Muscle of leg (tissue), 3 donors: ENCODE measurements at regions not wholly inside any gene's neighbourhood (a gene's known extent, or its start where the extent isn't known, plus 50 kb on each side); places are given as distances from the start of the nearest gene placed in this dataset.

ENCODE experiments used
- DNase-seq: peaks from one replicate; pipeline ENCODE4 v3.0.0; 2013
- H3K27ac ChIP-seq: one replicate; pipeline ENCODE4 v1.5.1; 2013; ENCODE audit warnings: mild to moderate bottlenecking, low read length, control low read depth
- H3K27me3 ChIP-seq: one replicate; pipeline ENCODE4 v1.6.1; 2013; ENCODE audit warnings: low read length; ENCODE audit not compliant: control insufficient read depth, insufficient read depth
- H3K36me3 ChIP-seq: one replicate; pipeline ENCODE4 v1.6.1; 2013; ENCODE audit warnings: low read length; ENCODE audit not compliant: control insufficient read depth, insufficient read depth
- H3K4me1 ChIP-seq: one replicate; pipeline ENCODE4 v1.6.1; 2013; ENCODE audit warnings: low read length; ENCODE audit not compliant: control insufficient read depth, insufficient read depth
- H3K4me3 ChIP-seq: one replicate; pipeline ENCODE4 v1.5.1; 2013; ENCODE audit warnings: low read length, control low read depth
- H3K9me3 ChIP-seq: replicated peaks from 2 replicates; pipeline ENCODE4 v1.6.1; 2013; ENCODE audit warnings: low read depth, low read length; ENCODE audit not compliant: control insufficient read depth
- WGBS: methylation state at CpG from one replicate; pipeline ENCODE4 v1.1.5; 2013; ENCODE audit warnings: missing lambda C conversion rate; ENCODE audit not compliant: insufficient coverage; 5-methylcytosine and 5-hydroxymethylcytosine counted together

DNA sequence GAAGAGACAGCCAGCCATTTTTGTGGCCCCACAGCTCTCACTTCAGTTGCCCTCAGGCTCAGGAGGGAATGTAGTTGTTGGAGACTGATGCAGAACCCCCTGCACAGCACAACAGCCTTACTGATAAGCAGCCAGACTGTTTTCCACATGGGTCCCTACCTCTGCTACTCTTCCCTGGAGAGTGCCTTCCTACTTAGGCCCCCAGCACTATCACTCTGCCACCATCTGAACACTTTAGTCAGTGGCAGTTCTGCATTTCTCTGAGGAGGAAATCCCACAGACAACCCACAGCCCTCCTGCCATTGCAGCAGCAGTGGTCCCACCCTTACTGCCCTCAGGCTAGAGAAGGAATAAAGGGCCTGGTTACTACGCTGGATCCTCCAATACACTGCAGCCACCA lies 61.8 kb upstream of the PTPRD start:
- H3K27me3 ChIP-seq, result no peaks in the 10 kb centered on the region
- no peak for DNase-seq
- 80% methylated on average over 1 of the region's 1 CpG for WGBS
- peaks cover 4% of the 10 kb centered on the region for H3K9me3 ChIP-seq
- H3K27ac ChIP-seq, result no peak overlapping the region
- no peak overlapping the region for H3K4me3 ChIP-seq
- H3K36me3 ChIP-seq, result no peaks in the 10 kb centered on the region
- H3K4me1 ChIP-seq, result no peaks in the 10 kb centered on the region

GRCh38 chr9:10678010-10678409 lies 65.2 kb upstream of the PTPRD start:
- WGBS, result no CpG with 5 or more reads among the region's 4 CpGs
- no peaks in the 10 kb centered on the region for H3K36me3 ChIP-seq
- no peaks in the 10 kb centered on the region for H3K27me3 ChIP-seq
- no peak overlapping the region for H3K4me3 ChIP-seq
- no peak for DNase-seq
- H3K27ac ChIP-seq, result no peak overlapping the region
- H3K9me3 ChIP-seq, result peaks cover 3% of the 10 kb centered on the region
- H3K4me1 ChIP-seq, result no peaks in the 10 kb centered on the region

DNA sequence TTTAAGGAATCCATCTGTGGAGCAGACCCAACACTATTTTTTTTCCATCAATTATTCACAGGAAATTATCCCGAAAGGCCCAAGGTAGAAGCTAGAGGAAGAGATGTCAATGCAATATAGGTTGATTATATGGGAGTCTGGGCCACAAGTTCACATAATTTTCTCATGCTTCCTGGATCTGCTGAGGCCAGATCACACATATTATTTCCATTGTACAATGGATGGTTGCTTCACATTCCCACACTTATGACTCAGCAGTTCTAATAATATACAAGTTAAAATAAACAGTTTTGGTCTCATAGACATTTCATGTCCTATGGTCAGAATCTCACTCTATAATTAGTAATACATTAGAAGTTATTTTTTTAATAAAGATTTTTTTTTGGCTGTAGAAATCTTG lies 66.0 kb upstream of the PTPRD start:
- no peak overlapping the region for H3K27ac ChIP-seq
- H3K36me3 ChIP-seq, result no peaks in the 10 kb centered on the region
- no peak for DNase-seq
- H3K27me3 ChIP-seq, result no peaks in the 10 kb centered on the region
- H3K4me1 ChIP-seq, result no peaks in the 10 kb centered on the region
- WGBS, result no CpG with 5 or more reads among the region's 1 CpG
- peaks cover under 1% of the 10 kb centered on the region for H3K9me3 ChIP-seq
- no peak overlapping the region for H3K4me3 ChIP-seq

- WGBS, result no CpG with 5 or more reads among the region's 2 CpGs
- H3K27me3 ChIP-seq, result no peaks in the 10 kb centered on the region
- H3K27ac ChIP-seq, result no peak overlapping the region
- H3K9me3 ChIP-seq, result no peaks in the 10 kb centered on the region
- H3K36me3 ChIP-seq, result no peaks in the 10 kb centered on the region
- H3K4me3 ChIP-seq, result no peak overlapping the region
- H3K4me1 ChIP-seq, result no peaks in the 10 kb centered on the region
- no peak for DNase-seq
Observed at GRCh38 chr9:10686943-10687342, 74.1 kb upstream of the PTPRD start.

- Histone ChIP-seq H3K27me3 (no peaks in the 10 kb centered on the region), H3K4me1 (no peaks in the 10 kb centered on the region), H3K9me3 (no peaks in the 10 kb centered on the region), H3K36me3 (no peaks in the 10 kb centered on the region), H3K27ac (no peak overlapping the region), H3K4me3 (no peak overlapping the region)
- WGBS, result no CpG with 5 or more reads among the region's 2 CpGs
- no peak for DNase-seq
Observed at GRCh38 chr9:10690546-10690945, 77.7 kb upstream of the PTPRD start.

GRCh38 chr9:10697044-10697443 lies 84.2 kb upstream of the PTPRD start:
- peaks cover 3% of the 10 kb centered on the region for H3K9me3 ChIP-seq
- H3K27me3 ChIP-seq, result no peaks in the 10 kb centered on the region
- no peak overlapping the region for H3K4me3 ChIP-seq
- no peak for DNase-seq
- H3K27ac ChIP-seq, result no peak overlapping the region
- H3K36me3 ChIP-seq, result no peaks in the 10 kb centered on the region
- no peaks in the 10 kb centered on the region for H3K4me1 ChIP-seq
- no CpG with 5 or more reads among the region's 3 CpGs for whole genome bisulfite sequencing

GRCh38 chr9:10700291-10700690 lies 87.5 kb upstream of the PTPRD start:
- no peaks in the 10 kb centered on the region for H3K36me3 ChIP-seq
- no peaks in the 10 kb centered on the region for H3K27me3 ChIP-seq
- H3K4me1 ChIP-seq, result no peaks in the 10 kb centered on the region
- peaks cover 3% of the 10 kb centered on the region for H3K9me3 ChIP-seq
- DNase-seq, result no peak
- no peak overlapping the region for H3K27ac ChIP-seq
- H3K4me3 ChIP-seq, result no peak overlapping the region

DNA sequence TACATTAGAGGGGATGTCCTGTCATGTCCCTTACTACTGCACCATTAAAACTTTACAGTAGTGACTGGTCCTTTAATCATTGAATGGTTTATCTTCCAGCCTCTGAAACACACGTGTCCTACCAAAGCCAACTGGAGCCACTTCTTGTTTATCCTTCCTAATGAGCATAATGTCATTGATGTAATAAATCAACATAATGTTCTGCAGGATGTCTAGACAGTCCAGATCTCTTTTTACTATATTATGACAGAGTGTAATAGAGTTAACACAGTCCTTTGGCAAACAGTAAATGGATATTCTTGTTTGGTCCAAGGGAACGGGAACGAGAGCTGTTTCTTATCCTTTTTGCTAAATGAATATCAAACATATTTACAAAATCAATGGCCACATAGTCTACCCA lies 88.1 kb upstream of the PTPRD start:
- Histone ChIP-seq H3K36me3 (no peaks in the 10 kb centered on the region), H3K27ac (no peak overlapping the region), H3K4me3 (no peak overlapping the region), H3K4me1 (no peaks in the 10 kb centered on the region), H3K9me3 (peaks cover 3% of the 10 kb centered on the region), H3K27me3 (no peaks in the 10 kb centered on the region)
- DNase-seq, result no peak
- no CpG with 5 or more reads among the region's 3 CpGs for WGBS

DNA sequence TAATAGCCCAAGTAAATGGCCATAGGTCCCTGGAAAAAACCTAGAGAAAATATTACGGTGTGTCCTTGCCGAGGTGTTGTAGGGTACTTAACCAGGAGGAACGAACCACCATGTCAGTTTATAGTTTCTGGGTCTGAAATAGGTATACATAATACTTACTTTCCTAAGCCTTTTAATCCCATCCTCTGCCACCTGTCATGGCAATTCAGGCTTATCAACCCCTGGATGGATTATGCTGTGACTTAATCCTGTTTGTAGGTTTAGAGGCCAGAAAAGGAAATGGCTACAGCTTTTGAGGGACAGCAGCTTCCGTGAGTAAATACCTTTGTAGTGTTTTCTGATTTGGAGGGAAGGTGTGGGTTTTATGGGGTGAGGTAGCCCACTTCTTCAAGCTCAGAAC lies 89.1 kb upstream of the PTPRD start:
- no peak for DNase-seq
- no peak overlapping the region for H3K27ac ChIP-seq
- H3K36me3 ChIP-seq, result no peaks in the 10 kb centered on the region
- peaks cover 3% of the 10 kb centered on the region for H3K9me3 ChIP-seq
- WGBS, result no CpG with 5 or more reads among the region's 4 CpGs
- H3K4me1 ChIP-seq, result no peaks in the 10 kb centered on the region
- no peak overlapping the region for H3K4me3 ChIP-seq
- no peaks in the 10 kb centered on the region for H3K27me3 ChIP-seq

DNA sequence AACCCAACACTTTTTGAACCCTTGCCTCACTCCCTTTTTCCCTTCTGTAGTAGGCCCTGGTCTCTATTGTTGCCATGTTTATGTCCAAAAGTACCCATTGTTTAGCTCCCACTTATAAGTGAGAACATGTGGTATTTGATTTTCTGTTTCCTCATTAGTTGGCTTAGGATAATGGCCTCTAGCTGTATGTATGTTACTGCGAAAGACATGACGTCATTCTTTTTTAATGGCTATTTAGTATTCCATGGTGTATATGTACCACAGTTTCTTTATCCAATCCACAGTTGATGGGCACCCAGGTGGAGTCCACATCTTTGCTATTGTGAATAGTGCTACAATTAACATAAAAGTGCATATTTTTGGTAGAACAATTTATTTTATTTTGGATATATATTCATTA lies 90.3 kb upstream of the PTPRD start:
- H3K27me3 ChIP-seq, result no peaks in the 10 kb centered on the region
- H3K9me3 ChIP-seq, result peaks cover 3% of the 10 kb centered on the region
- H3K27ac ChIP-seq, result no peak overlapping the region
- H3K4me1 ChIP-seq, result no peaks in the 10 kb centered on the region
- no peak overlapping the region for H3K4me3 ChIP-seq
- DNase-seq, result no peak
- no CpG with 5 or more reads among the region's 2 CpGs for WGBS
- no peaks in the 10 kb centered on the region for H3K36me3 ChIP-seq

DNA sequence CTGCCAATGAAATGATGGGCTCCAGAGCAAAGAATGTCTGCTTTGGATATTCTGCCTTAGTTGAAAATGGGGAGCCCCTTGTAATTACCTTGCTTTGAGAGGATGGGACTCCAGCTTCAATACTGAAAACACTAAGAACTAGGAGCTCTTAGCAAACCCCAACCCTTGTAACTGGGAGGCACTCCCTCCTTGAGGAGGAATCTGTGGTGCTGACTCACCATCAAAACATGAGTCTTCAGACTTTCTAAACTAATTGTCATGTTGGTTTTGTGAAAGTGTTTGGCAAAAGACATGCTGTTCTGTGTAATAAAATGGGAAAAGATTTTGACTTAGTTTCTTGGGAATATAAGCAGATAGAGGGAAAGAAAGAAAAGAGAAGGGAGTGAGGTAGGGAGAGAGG lies 91.9 kb upstream of the PTPRD start:
- no peak overlapping the region for H3K27ac ChIP-seq

More for the DNA sequence above, 91.9 kb upstream of the PTPRD start:
- DNase-seq, result no peak
- Histone ChIP-seq H3K27me3 (no peaks in the 10 kb centered on the region), H3K9me3 (peaks cover 3% of the 10 kb centered on the region), H3K4me1 (no peaks in the 10 kb centered on the region), H3K4me3 (no peak overlapping the region), H3K36me3 (no peaks in the 10 kb centered on the region)
